Cerebellar nuclear complex (tissue), 1 donor: ENCODE measurements at regions not wholly inside any gene's neighbourhood (a gene's known extent, or its start where the extent isn't known, plus 50 kb on each side); places are given as distances from the start of the nearest gene placed in this dataset.
"Not testable (repeated sequence)": the region's sequence is repeated elsewhere in the genome, so short reads cannot be mapped to it uniquely, and the experiment has no call there.

Experiments
- DNase-seq, 2 experiments: peaks; one replicate each; lab custom pipeline; 2025; lab: John Stamatoyannopoulos, UW

DNA sequence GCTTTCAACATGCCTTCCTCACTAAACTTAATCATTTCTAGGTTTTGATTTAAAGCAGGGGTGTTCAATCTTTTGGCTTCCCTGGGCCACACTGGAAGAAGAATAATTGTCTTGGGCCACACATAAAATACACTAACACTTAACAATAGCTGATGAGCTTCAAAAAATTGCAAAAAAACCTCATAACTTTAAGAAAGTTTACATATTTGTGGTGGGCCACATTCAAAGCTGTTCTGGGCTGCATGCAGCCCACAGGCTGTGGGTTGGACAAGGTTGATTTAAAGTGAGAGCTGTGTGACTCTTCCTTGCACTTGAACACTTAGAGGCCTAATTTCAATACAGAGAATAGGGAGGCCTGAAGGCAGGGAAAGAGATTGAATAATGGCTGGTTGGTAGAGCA lies 598.3 kb downstream of the EFNA5 start:
- DNase-seq, result no peak

- no peak for DNase-seq
These were observed 602.0 kb downstream of the EFNA5 start for GRCh38 chr5:107068782-107069181.

DNA sequence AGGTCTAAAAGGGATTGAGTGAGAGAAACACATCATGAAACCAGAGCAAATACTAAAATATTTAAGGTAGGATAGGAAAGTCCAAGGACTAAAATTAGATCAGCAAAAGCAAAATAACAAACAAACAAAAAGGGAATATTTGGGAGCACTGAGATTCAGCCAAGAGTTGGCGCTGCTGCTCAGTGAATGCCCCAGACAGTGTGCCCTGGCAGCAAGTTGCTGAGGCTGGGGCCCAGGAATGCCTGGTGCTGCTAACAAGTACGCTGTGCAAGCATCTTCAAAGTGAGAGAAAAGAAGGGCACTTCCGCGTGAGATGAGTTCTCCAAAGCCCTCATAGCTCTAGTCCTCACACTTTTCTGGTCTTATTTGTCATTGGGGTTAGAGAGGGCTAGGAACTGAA lies 603.3 kb downstream of the EFNA5 start:
- DNase-seq, result no peak

- no peak for DNase-seq
These were observed 607.2 kb downstream of the EFNA5 start for GRCh38 chr5:107063511-107063910.

DNA sequence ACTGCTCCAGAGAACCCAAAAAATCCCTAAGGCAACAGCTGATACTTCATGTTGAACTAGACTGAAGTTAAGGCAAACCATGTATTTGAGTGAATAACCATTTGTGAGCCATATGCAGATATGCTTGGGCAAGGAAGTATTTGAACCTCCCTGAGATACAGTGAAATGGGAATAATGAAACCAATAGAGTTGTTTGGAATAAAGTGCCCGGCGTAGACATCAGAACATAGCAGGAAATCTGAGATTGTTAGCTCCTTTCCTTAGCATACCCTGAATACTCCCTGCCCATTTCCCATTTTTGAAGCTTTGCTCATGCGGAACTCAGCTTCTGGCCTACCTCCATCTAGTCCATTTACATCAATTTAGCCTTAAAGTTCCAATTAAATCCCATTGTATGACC lies 611.9 kb downstream of the EFNA5 start:
- no peak for DNase-seq

DNA sequence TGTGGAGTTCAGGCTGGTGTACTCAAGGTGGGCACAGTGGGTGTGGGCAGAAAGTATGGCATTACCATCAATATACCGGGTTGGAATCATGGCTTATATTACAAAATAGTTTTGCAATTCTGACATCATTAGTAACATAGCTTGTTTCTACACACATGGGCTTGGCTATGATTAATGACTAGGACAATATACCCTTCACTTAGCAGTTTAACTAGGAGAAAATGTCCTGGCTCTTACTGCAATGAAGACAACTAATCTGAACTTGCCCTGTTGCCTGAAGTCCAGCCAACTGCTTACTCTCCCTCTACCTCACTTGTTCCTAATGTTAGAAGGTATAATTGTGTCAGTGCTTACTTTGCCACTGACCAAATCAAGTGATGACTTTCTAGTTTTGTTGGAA lies 612.5 kb downstream of the EFNA5 start:
- DNase-seq, result no peak

DNA sequence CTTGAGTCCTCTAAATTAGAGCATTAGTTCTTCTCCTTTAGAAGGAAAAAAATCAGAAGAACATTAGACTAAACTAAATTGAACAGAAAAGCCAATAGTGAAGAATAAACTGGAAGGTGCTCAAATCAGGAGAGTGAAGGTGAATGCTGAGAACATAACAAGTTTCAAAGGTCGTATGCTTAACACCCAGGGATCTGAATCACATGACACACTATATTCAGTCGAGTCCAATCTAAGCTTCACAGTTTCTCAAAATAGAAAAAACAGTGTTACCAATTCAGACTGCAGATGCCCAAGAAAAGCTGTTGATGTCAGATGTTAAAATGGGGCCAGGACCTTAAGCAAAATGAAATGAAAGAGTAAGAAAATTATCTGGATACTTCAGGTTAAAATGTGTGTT lies 614.5 kb downstream of the EFNA5 start:
- no peak for DNase-seq

- no peak for DNase-seq
These were observed 623.7 kb downstream of the EFNA5 start for GRCh38 chr5:107047048-107047447.

DNA sequence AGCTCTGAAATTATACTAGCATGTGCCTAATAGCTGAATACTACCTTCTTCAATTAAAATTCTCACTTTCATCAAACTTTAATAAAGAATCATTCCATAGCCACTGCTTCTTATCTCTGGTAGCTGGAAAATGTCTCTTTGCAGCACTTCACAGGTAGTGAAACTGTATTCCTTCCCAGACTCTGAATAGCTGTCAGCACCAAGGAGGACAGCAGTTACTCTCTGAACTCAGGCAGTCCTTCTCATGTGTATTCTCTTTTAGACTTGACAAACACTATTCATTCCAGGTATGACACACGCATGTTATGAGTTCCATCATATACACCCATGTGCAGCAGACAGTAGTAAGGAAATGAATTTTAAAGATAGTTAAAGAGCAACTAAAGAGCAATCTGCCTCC lies 627.1 kb downstream of the EFNA5 start:
- DNase-seq, result no peak

GRCh38 chr5:107040907-107041306 lies 629.8 kb downstream of the EFNA5 start:
- no peak for DNase-seq

DNA sequence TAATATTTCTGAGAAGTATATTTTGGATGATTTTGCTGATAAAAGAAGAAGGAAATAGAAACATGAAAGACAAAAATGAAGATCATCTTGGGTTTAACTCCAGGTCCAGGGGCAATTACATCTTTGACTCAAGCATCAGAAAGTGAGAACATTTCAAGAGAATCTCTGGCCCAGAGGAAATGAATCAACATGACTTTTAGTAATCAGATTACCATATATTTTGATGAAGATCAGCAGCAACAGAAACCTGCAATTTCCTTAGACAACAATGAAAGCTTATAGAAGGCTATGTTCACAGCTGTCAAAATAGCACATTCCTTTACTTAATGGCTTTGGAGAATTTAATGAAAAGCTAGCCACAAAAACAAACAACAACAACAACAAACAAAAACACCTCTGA lies 638.1 kb downstream of the EFNA5 start:
- no peak for DNase-seq

GRCh38 chr5:107028938-107029337 lies 641.8 kb downstream of the EFNA5 start:
- DNase-seq, result no peak

DNA sequence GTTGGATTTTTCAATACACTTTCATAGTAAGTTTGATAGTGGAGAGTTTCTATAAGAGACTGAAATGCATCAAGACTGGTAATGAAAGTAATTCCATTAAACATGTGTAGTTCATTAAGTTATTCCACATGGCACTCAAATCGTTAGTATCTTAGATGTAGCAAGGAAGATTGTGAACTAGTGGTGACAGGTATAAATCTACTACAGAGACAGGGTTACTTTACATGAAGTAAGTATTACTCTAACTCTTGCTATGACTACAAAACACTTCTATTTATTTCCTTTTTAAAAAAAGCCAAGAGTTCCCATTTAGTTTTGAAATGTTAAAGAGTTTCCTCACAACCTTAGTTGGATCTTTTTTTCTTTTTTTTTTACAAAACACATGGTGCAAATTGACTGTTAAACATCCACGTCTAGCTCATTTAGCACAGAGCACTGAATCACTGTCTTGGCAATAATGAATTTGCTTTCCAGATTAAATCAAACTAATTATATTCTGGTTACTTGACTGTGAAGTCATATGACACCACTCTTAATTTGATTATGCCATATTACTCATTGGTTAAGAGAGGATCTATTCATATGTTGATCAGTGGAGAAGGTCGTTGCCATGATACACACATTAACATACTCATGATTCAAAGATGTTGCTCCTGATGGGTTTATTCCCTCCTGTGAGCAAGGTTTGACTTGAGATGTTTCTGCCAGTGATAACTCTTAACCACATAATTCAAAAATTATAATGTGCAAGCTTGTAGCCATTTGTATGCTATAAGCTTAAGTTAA lies 644.8 kb downstream of the EFNA5 start:
- DNase-seq, result no peak

- DNase-seq, result no peak
These were observed 647.0 kb downstream of the EFNA5 start for GRCh38 chr5:107023732-107024131.

DNA sequence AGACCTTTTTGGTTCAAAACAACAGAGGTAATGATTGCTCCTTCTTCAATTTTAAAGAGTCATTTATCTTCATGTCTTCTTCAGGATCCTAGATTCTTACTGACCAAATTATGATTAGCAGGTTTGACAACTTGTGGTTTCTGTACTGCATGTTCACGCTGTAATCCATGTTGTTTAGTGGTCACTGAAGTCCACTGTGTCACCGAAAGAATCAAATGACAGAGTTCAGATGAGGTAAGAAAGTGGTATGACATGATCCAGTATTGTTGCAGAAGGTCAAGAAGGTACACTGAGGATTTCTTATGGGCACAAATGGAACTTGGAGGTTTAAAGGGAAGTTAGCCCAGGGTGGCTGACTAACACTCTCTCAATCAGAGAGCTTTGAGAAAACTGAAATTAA lies 649.2 kb downstream of the EFNA5 start:
- no peak for DNase-seq

GRCh38 chr5:107020626-107021025 lies 650.1 kb downstream of the EFNA5 start:
- DNase-seq, result no peak

DNA sequence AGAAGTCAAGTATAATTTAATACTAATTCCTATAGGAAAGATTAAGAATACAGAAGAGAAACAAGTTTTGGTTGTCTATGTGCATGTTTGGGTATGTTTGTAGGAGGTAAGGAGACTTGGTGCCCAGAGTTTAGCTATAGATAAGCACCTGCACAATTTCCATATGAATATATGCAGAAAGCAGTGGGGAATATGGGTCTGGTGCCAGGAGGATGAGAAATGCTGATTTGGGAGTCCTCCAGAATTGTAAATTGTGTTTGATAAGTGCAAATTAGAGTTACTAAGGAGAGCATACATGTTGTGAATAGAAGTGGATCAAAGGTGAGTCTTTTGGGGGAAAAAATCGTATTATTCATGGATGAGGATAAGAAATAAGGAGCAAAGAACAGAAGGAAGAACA lies 653.1 kb downstream of the EFNA5 start:
- no peak for DNase-seq

DNA sequence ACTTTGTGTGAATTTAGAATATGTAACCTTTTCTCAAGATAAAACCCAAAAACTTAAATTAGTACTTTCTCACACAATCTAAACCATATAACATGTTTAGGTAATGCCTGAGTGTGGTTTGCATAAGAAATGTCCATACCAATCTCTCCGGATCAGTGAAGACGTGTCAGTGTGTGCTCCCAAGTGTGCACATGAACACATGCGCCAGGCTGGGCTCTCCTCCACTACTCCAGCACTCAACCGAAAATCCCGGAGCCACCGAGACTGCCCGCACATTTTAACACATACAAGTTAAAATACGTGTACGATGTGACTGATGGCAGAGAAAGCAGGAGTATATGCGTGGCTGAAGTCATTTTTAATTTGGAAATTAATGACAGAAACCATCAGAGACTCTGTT lies 658.4 kb downstream of the EFNA5 start:
- DNase-seq, result no peak

DNA sequence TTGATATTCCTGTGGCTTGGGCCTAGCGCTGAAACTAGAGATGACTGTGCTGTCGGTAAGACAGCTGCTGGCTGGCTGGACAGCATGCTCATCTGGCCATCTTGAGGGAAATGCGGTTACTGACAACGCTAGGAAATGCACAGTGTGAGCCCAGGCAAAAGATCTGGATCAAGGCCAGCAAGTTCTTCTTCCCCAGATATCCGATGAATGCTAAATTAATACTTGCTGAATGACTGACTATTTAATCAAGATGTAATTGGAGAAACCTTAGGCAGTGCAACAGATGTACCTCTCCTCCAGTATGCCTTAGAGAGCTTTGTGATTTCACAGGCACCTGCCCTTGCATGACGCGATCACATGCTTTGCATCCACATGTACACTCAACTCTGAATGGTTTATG lies 659.1 kb downstream of the EFNA5 start:
- no peak for DNase-seq

GRCh38 chr5:107010060-107010459 lies 660.7 kb downstream of the EFNA5 start:
- DNase-seq, result no peak

DNA sequence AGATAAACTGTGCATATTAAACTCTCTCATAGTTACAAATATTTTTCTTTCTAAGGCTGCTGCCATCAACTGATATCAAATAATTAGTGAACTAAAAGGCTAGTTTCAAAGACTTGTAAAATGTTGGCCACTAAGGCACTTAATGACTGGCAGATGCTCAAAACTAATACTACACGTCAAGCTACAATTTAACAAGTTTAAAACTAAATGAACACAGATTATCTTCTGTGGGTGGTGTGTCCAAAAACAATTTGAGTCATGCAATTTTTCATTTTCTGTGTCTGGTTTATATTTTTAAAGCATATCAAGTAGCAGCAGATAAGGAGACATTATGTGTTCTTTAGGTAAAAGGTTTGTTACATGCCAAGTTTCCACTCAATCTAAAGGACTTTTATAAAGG lies 665.1 kb downstream of the EFNA5 start:
- DNase-seq, result no peak

GRCh38 chr5:107005161-107005560 lies 665.6 kb downstream of the EFNA5 start:
- DNase-seq, result no peak

GRCh38 chr5:107002115-107002514 lies 668.6 kb downstream of the EFNA5 start:
- DNase-seq, result no peak

DNA sequence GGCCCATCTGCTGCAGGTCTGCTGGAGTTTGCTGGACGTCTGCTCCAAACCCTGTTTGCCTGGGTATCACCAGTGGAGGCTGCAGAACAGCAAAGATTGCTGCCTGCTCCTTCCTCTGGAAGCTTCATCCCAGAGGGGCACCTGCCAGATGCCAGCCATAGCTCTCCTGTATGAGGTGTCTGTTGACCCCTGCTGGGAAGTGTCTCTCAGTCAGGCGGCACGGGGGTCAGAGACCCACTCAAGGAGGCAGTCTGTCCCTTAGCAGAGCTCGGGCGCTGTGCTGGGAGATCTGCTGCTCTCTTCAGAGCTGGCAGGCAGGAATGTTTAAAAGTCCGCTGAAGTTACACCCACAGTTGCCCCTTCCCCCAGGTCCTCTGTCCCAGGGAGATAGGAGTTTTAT lies 671.2 kb downstream of the EFNA5 start:
- DNase-seq, result not testable (repeated sequence)
